HCT116 (cell line): ENCODE measurements at regions not wholly inside any gene's neighbourhood (a gene's known extent, or its start where the extent isn't known, plus 50 kb on each side); places are given as distances from the start of the nearest gene placed in this dataset.

Source experiments
- ATAC-seq: fragments of 200-7000 bp; cut with Tn5 transposase; 2 replicates; pipeline ENCODE4 v1.9.1; 2020; ENCODE audit warnings: mild to moderate bottlenecking, moderate library complexity
- BruUV-seq: library from RNA; stranded (reverse); fragments of 400-500 nt; replicated peaks from 2 replicates; lab custom pipeline; 2021; lab: Mats Ljungman, UMichigan
- CTCF ChIA-PET: fragments of 300-600 bp; sonication (Branson Sonifier 250); formaldehyde crosslinking; loops from one replicate; lab custom pipeline; 2021; ENCODE audit warnings: antibody characterized with exemption; lab: Charles Lee
- POLR2A ChIA-PET: fragments of 300-600, 350-600 bp; sonication (Branson Sonifier 250); formaldehyde crosslinking; loops from one replicate; lab custom pipeline; 2021; ENCODE audit warnings: antibody characterized with exemption; lab: Charles Lee
- RAD21 ChIA-PET, 2 experiments: fragments of 300-600 bp; sonication (Branson Sonifier 250); formaldehyde crosslinking; loops; one replicate each; lab custom pipeline; 2023; ENCODE audit warnings: low total read pairs in 2 of 2; ENCODE audit not compliant: uncharacterized antibody in 2 of 2, unreplicated experiment in 2 of 2, low non-redundant PET in 1 of 2; lab: Charles Lee
- DNase-seq: peaks from one replicate; pipeline ENCODE4 v3.0.0-alpha.2; 2010; ENCODE audit warnings: low read depth, low spot score
- H2AFZ ChIP-seq: fragments of 200-600 bp; shearing (Covaris generic), sonication (generic); 2 replicates; pipeline ENCODE4 v1.6.1; 2017; ENCODE audit warnings: low read depth, mixed run types, mixed read lengths, antibody characterized with exemption, low read length; ENCODE audit not compliant: poor library complexity, severe bottlenecking
- H3K27ac ChIP-seq: 2 replicates; pipeline ENCODE4 v1.5.1; 2012; ENCODE audit warnings: low read depth, low read length
- H3K27me3 ChIP-seq: fragments of 200-600 bp; sonication (generic); 2 replicates; pipeline ENCODE4 v1.6.1; 2016; ENCODE audit warnings: mixed run types, low read length, mixed read lengths; ENCODE audit not compliant: insufficient read depth
- H3K36me3 ChIP-seq, 2 experiments: fragments of 200-500 bp in 1 of 2; fragments of 200-600 bp in 1 of 2; sonication (Bioruptor generic) in 1 of 2; sonication (generic) in 1 of 2; 2 replicates each; pipeline versions ENCODE4 v1.5.1 to v1.6.1; 2014 to 2016; ENCODE audit warnings: low read length in 2 of 2, inconsistent platforms in 1 of 2, mixed read lengths in 1 of 2, mixed run types in 1 of 2; ENCODE audit not compliant: insufficient read depth in 2 of 2, control insufficient read depth in 1 of 2
- H3K4me1 ChIP-seq, 2 experiments: fragments of 200-600 bp in 1 of 2; sonication (generic) in 1 of 2; 2 replicates each; pipeline versions ENCODE4 v1.5.1 to v1.6.1; 2012 to 2017; ENCODE audit warnings: low read length in 2 of 2, inconsistent platforms in 1 of 2, mild to moderate bottlenecking in 1 of 2, mixed read lengths in 1 of 2, mixed run types in 1 of 2, moderate library complexity in 1 of 2; ENCODE audit not compliant: insufficient read depth in 2 of 2, control insufficient read depth in 1 of 2
- H3K4me2 ChIP-seq: fragments of 200-600 bp; sonication (generic); 2 replicates; pipeline ENCODE4 v1.6.1; 2017; ENCODE audit warnings: mixed run types, low read length, mixed read lengths
- H3K4me3 ChIP-seq, 2 experiments: fragments of 200-600 bp in 1 of 2; sonication (generic) in 1 of 2; replicated peaks in 1 of 2; 2 replicates each; pipeline ENCODE4 v1.5.1; 2011 to 2016; ENCODE audit warnings: low read length in 2 of 2, control low read depth in 1 of 2, low read depth in 1 of 2, mild to moderate bottlenecking in 1 of 2, mixed read lengths in 1 of 2, mixed run types in 1 of 2
- H3K79me2 ChIP-seq: fragments of 200-600 bp; sonication (generic); 2 replicates; pipeline ENCODE4 v1.6.1; 2017; ENCODE audit warnings: mild to moderate bottlenecking, mixed run types, low read length, moderate library complexity, mixed read lengths; ENCODE audit not compliant: insufficient read depth
- H3K9ac ChIP-seq: fragments of 200-600 bp; sonication (generic); 2 replicates; pipeline ENCODE4 v1.6.1; 2016; ENCODE audit warnings: low read length, mixed read lengths
- H3K9me2 ChIP-seq: fragments of 200-600 bp; sonication (generic), shearing (Covaris generic); 2 replicates; pipeline ENCODE4 v1.6.1; 2017; ENCODE audit warnings: mixed run types, mild to moderate bottlenecking, moderate library complexity; ENCODE audit not compliant: insufficient read depth
- H3K9me3 ChIP-seq, 2 experiments: fragments of 200-500 bp in 1 of 2; fragments of 200-600 bp in 1 of 2; sonication (Bioruptor generic) in 1 of 2; sonication (generic) in 1 of 2; 2 replicates each; pipeline ENCODE4 v1.6.1; 2014 to 2017; ENCODE audit warnings: low read length in 2 of 2, mixed read lengths in 2 of 2, inconsistent platforms in 1 of 2, low read depth in 1 of 2, mild to moderate bottlenecking in 1 of 2, mixed run types in 1 of 2, moderate library complexity in 1 of 2; ENCODE audit not compliant: control insufficient read depth in 1 of 2, insufficient read depth in 1 of 2
- H4K20me1 ChIP-seq: fragments of 200-600 bp; sonication (generic), shearing (Covaris generic); 2 replicates; pipeline ENCODE4 v1.6.1; 2017; ENCODE audit warnings: mixed run types, mild to moderate bottlenecking, moderate library complexity; ENCODE audit not compliant: insufficient read depth
- CBX3 ChIP-seq: IDR thresholded peaks from 2 replicates; pipeline ENCODE4 v1.6.1; 2012; ENCODE audit warnings: low read depth
- CEBPB ChIP-seq: IDR thresholded peaks from 2 replicates; pipeline ENCODE4 v1.6.1; 2012; ENCODE audit warnings: low read depth
- EGR1 ChIP-seq: IDR thresholded peaks from 2 replicates; pipeline ENCODE4 v1.6.1; 2012; ENCODE audit warnings: low read depth
- ELF1 ChIP-seq: IDR thresholded peaks from 2 replicates; pipeline ENCODE4 v1.6.1; 2012; ENCODE audit warnings: low read depth, borderline replicate concordance
- EZH2 ChIP-seq: fragments of 200-600 bp; sonication (generic); IDR thresholded peaks from 2 replicates; pipeline ENCODE4 v1.6.1; 2017; ENCODE audit warnings: antibody characterized with exemption, mixed run types
- EZH2phosphoT487 ChIP-seq: fragments of 200-600 bp; IDR thresholded peaks from 2 replicates; pipeline ENCODE4 v1.6.1; 2018; ENCODE audit warnings: antibody characterized with exemption, borderline replicate concordance
- JUND ChIP-seq: IDR thresholded peaks from 2 replicates; pipeline ENCODE4 v1.6.1; 2012
- MAX ChIP-seq: IDR thresholded peaks from 2 replicates; pipeline ENCODE4 v1.6.1; 2012
- POLR2AphosphoS5 ChIP-seq: IDR thresholded peaks from 2 replicates; pipeline ENCODE4 v1.6.1; 2011; ENCODE audit warnings: mild to moderate bottlenecking, low read depth, low read length, moderate library complexity
- RAD21 ChIP-seq: IDR thresholded peaks from 2 replicates; pipeline ENCODE4 v1.6.1; 2012; ENCODE audit warnings: low read depth, mild to moderate bottlenecking
- SIN3A ChIP-seq: IDR thresholded peaks from 2 replicates; pipeline ENCODE4 v1.6.1; 2012; ENCODE audit warnings: low read depth
- SP1 ChIP-seq: IDR thresholded peaks from 2 replicates; pipeline ENCODE4 v1.6.1; 2012; ENCODE audit warnings: low read depth
- SRF ChIP-seq: IDR thresholded peaks from 2 replicates; pipeline ENCODE4 v1.6.1; 2012; ENCODE audit warnings: low read depth
- TCF7L2 ChIP-seq: IDR thresholded peaks from 2 replicates; pipeline ENCODE4 v1.7.0; 2011; ENCODE audit warnings: borderline replicate concordance, inconsistent platforms; ENCODE audit not compliant: insufficient read depth, insufficient read length; ENCODE audit errors: extremely low read depth
- YY1 ChIP-seq: IDR thresholded peaks from 2 replicates; pipeline ENCODE4 v1.6.1; 2011; ENCODE audit warnings: low read length, low read depth, moderate library complexity, mild to moderate bottlenecking; ENCODE audit not compliant: insufficient replicate concordance; ENCODE audit errors: extremely low read depth
- ZFX ChIP-seq: fragments of 450-650 bp; IDR thresholded peaks from 2 replicates; pipeline ENCODE4 v1.6.1; 2017
- ZNF274 ChIP-seq: fragments of 200-500 bp; sonication (Bioruptor generic); IDR thresholded peaks from 2 replicates; pipeline ENCODE4 v1.6.1; 2014; ENCODE audit warnings: mild to moderate bottlenecking, low read depth, low read length, inconsistent platforms
- intact Hi-C: fragments of 100-400 bp; cut with micrococcal nuclease; formaldehyde crosslinking; loops from 2 replicates; pipeline ENCODE4 v1.10.0; 2022
- TF ChIP-seq, protein P1 (sequence below): IDR thresholded peaks from 2 replicates; pipeline ENCODE4 v1.6.1; 2011; ENCODE audit warnings: mild to moderate bottlenecking, low read length, moderate library complexity; ENCODE audit not compliant: insufficient replicate concordance; ENCODE audit errors: extremely low read depth
- TF ChIP-seq, protein P2 (sequence below): IDR thresholded peaks from 2 replicates; pipeline ENCODE4 v1.6.1; 2012
- TF ChIP-seq, protein P3 (sequence below): IDR thresholded peaks from 2 replicates; pipeline ENCODE4 v1.6.1; 2012; ENCODE audit warnings: low read depth

DNA sequence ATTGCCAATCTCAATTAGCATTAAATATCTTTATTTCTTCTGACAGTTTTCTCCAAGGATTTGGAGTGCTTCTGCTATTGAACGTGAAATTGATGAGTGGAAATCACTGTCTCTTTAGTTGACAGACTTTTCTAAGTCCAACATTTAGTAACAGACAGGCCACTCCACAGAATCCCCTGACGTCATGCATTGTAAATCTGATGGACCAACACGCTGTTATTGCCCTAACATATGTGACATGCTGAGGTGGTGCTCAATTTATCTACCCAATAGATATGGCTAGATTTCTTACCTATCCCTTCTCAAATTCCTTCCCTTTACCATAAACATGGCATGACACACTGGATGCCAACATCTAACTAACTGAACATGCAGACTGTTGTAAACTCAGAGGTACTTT lies 240.6 kb upstream of the DGKB start:
- Histone ChIP-seq H3K9me2 (no peaks in the 10 kb centered on the region), H3K36me3 (no peaks in the 10 kb centered on the region), H3K27me3 (no peaks in the 10 kb centered on the region), H3K4me3 (no peak overlapping the region), H3K4me2 (no peak overlapping the region), H4K20me1 (no peaks in the 10 kb centered on the region), H3K79me2 (no peaks in the 10 kb centered on the region)
- ChIA-PET POLR2A (no interaction called here), RAD21 (no interaction called here), CTCF (no interaction called here)
- ATAC-seq (no peak), DNase-seq (no peak)
- intact Hi-C loops = no loop called here
- no peak for TF ChIP-seq POLR2AphosphoS5
- no peak for TF ChIP-seq CBX3
- TF ChIP-seq EGR1 = no peak
- no peak for TF ChIP-seq SRF
- no peak for TF ChIP-seq ZFX
- no peak for TF ChIP-seq EZH2phosphoT487
- no peak for TF ChIP-seq ELF1
- no peak for TF ChIP-seq ZNF274
- TF ChIP-seq EZH2 = no peak
- no peak for TF ChIP-seq YY1
- TF ChIP-seq, protein P1, sequence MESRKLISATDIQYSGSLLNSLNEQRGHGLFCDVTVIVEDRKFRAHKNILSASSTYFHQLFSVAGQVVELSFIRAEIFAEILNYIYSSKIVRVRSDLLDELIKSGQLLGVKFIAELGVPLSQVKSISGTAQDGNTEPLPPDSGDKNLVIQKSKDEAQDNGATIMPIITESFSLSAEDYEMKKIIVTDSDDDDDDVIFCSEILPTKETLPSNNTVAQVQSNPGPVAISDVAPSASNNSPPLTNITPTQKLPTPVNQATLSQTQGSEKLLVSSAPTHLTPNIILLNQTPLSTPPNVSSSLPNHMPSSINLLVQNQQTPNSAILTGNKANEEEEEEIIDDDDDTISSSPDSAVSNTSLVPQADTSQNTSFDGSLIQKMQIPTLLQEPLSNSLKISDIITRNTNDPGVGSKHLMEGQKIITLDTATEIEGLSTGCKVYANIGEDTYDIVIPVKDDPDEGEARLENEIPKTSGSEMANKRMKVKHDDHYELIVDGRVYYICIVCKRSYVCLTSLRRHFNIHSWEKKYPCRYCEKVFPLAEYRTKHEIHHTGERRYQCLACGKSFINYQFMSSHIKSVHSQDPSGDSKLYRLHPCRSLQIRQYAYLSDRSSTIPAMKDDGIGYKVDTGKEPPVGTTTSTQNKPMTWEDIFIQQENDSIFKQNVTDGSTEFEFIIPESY = no peak
- TF ChIP-seq RAD21 = no peak
- TF ChIP-seq JUND = no peak
- no peak for TF ChIP-seq SIN3A
- TF ChIP-seq CEBPB = no peak
- no peak for TF ChIP-seq MAX
- TF ChIP-seq, protein P2, sequence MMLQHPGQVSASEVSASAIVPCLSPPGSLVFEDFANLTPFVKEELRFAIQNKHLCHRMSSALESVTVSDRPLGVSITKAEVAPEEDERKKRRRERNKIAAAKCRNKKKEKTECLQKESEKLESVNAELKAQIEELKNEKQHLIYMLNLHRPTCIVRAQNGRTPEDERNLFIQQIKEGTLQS = no peak
- no peak for TF ChIP-seq TCF7L2
- TF ChIP-seq, protein P3, sequence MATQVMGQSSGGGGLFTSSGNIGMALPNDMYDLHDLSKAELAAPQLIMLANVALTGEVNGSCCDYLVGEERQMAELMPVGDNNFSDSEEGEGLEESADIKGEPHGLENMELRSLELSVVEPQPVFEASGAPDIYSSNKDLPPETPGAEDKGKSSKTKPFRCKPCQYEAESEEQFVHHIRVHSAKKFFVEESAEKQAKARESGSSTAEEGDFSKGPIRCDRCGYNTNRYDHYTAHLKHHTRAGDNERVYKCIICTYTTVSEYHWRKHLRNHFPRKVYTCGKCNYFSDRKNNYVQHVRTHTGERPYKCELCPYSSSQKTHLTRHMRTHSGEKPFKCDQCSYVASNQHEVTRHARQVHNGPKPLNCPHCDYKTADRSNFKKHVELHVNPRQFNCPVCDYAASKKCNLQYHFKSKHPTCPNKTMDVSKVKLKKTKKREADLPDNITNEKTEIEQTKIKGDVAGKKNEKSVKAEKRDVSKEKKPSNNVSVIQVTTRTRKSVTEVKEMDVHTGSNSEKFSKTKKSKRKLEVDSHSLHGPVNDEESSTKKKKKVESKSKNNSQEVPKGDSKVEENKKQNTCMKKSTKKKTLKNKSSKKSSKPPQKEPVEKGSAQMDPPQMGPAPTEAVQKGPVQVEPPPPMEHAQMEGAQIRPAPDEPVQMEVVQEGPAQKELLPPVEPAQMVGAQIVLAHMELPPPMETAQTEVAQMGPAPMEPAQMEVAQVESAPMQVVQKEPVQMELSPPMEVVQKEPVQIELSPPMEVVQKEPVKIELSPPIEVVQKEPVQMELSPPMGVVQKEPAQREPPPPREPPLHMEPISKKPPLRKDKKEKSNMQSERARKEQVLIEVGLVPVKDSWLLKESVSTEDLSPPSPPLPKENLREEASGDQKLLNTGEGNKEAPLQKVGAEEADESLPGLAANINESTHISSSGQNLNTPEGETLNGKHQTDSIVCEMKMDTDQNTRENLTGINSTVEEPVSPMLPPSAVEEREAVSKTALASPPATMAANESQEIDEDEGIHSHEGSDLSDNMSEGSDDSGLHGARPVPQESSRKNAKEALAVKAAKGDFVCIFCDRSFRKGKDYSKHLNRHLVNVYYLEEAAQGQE = no peak
- no peak for TF ChIP-seq SP1
- TF ChIP-seq, all 23 proteins: peak for 0
- Histone ChIP-seq H3K27ac (no peak overlapping the region), H3K9ac (no peak overlapping the region), H2AFZ (no peak overlapping the region), H3K9me3 (no peaks in the 10 kb centered on the region), H3K4me1 (no peaks in the 10 kb centered on the region)
- BruUV-seq = no TSS peak
